K562 (cell line): ENCODE measurements at regions not wholly inside any gene's neighbourhood (a gene's known extent, or its start where the extent isn't known, plus 50 kb on each side); places are given as distances from the start of the nearest gene placed in this dataset.

Source experiments
- ATAC-seq: fragments of 200-7000 bp; cut with Tn5 transposase; 3 replicates; pipeline ENCODE4 v1.9.1; 2020; ENCODE audit warnings: moderate library complexity
- BruUV-seq: library from RNA; stranded (reverse); fragments of 400-500 nt; replicated peaks from 2 replicates; lab custom pipeline; 2021; lab: Mats Ljungman, UMichigan
- CTCF ChIA-PET: fragments of 300-600 bp; formaldehyde crosslinking; extraction: SDS; loops from one replicate; lab custom pipeline; 2021; ENCODE audit warnings: low intra/inter-chr PET ratio; lab: Yijun Ruan, JAX
- POLR2A ChIA-PET: fragments of 300-600, 350-650 bp; sonication (Branson Sonifier 250); formaldehyde crosslinking; extraction: SDS; loops from one replicate; lab custom pipeline; 2021; ENCODE audit warnings: antibody characterized with exemption, inconsistent platforms; lab: Yijun Ruan, JAX
- DNase-seq, 4 experiments: peaks; one replicate each; pipeline versions ENCODE4 v3.0.0 to v3.0.0-alpha.2; 2011 to 2018; ENCODE audit warnings: low spot score in 3 of 4, mixed read lengths in 3 of 4; ENCODE audit errors: extremely low read depth in 1 of 4
- FAIRE-seq: peaks from 2 replicates; lab custom pipeline; 2011; peaks lifted over from hg19 to GRCh38; lab: Jason Lieb, UNC
- H2AFZ ChIP-seq: 2 replicates; pipeline ENCODE4 v1.6.0; 2011; ENCODE audit warnings: low read depth, low read length, control low read depth, inconsistent platforms
- H3K27ac ChIP-seq: fragments of 200-600 bp; 3 replicates; pipeline ENCODE4 v1.8.0; 2011; ENCODE audit warnings: low read depth, mild to moderate bottlenecking, control low read depth, inconsistent platforms, low read length, moderate library complexity, mixed read lengths; ENCODE audit errors: extremely low read depth
- H3K27me3 ChIP-seq, 2 experiments: fragments of 300-600 bp in 1 of 2; 2 replicates in 1 of 2; 3 replicates in 1 of 2; pipeline versions ENCODE4 v1.6.0 to v1.8.0; 2011; ENCODE audit warnings: inconsistent platforms in 2 of 2, low read length in 2 of 2, mild to moderate bottlenecking in 1 of 2, mixed read lengths in 1 of 2, moderate library complexity in 1 of 2; ENCODE audit not compliant: control insufficient read depth in 2 of 2, insufficient read depth in 2 of 2
- H3K36me3 ChIP-seq: fragments of 300-600 bp; 3 replicates; pipeline ENCODE4 v1.8.0; 2011; ENCODE audit warnings: mild to moderate bottlenecking, low read length, inconsistent platforms; ENCODE audit not compliant: control insufficient read depth, insufficient read depth
- H3K4me1 ChIP-seq, 2 experiments: fragments of 200-600 bp in 1 of 2; replicated peaks in 1 of 2; 2 replicates in 1 of 2; 3 replicates in 1 of 2; pipeline versions ENCODE4 v1.5.1 to v1.8.0; 2011; ENCODE audit warnings: inconsistent platforms in 2 of 2, low read length in 2 of 2, mild to moderate bottlenecking in 1 of 2, mixed read lengths in 1 of 2, moderate library complexity in 1 of 2; ENCODE audit not compliant: control insufficient read depth in 2 of 2, insufficient read depth in 2 of 2
- H3K4me2 ChIP-seq: 2 replicates; pipeline ENCODE4 v1.6.1; 2011; ENCODE audit warnings: low read length, control low read depth, inconsistent platforms, mixed read lengths; ENCODE audit not compliant: insufficient read depth
- H3K4me3 ChIP-seq: fragments of 200-600 bp; sonication (generic), shearing (Covaris generic); 2 replicates; pipeline ENCODE4 v1.5.1; 2016; ENCODE audit warnings: control low read depth, inconsistent platforms
- H3K79me2 ChIP-seq: fragments of 200-600 bp; 3 replicates; pipeline ENCODE4 v1.8.0; 2011; ENCODE audit warnings: low read length, inconsistent platforms; ENCODE audit not compliant: control insufficient read depth, insufficient read depth
- H3K9ac ChIP-seq, 2 experiments: 2 replicates each; pipeline versions ENCODE4 v1.6.0 to v1.6.1; 2011; ENCODE audit warnings: low read depth in 2 of 2, low read length in 2 of 2, control low read depth in 1 of 2, inconsistent platforms in 1 of 2, mild to moderate bottlenecking in 1 of 2, mixed read lengths in 1 of 2; ENCODE audit not compliant: insufficient read depth in 1 of 2
- H3K9me1 ChIP-seq: one replicate; pipeline ENCODE4 v1.6.0; 2011; ENCODE audit warnings: inconsistent platforms, mild to moderate bottlenecking, low read length, moderate library complexity; ENCODE audit not compliant: control insufficient read depth, insufficient read depth
- H3K9me3 ChIP-seq: replicated peaks from 2 replicates; pipeline ENCODE4 v1.5.1; 2011; ENCODE audit warnings: low read depth, low read length, inconsistent platforms; ENCODE audit not compliant: control insufficient read depth, insufficient read depth
- H4K20me1 ChIP-seq: replicated peaks from 2 replicates; pipeline ENCODE4 v1.6.1; 2011; ENCODE audit warnings: low read length, inconsistent platforms, mixed read lengths; ENCODE audit not compliant: control insufficient read depth, insufficient read depth
- CCAR2 ChIP-seq: fragments of 200-400 bp; formaldehyde crosslinking; IDR thresholded peaks from 2 replicates; pipeline ENCODE4 v1.6.1; 2017; ENCODE audit warnings: mild to moderate bottlenecking, low read depth, low read length
- HNRNPK ChIP-seq: fragments of 200-400 bp; formaldehyde crosslinking; IDR thresholded peaks from one replicate; pipeline ENCODE4 v1.6.1; 2018; ENCODE audit warnings: mild to moderate bottlenecking, low read depth, low read length; ENCODE audit not compliant: poor library complexity, severe bottlenecking
- JUND ChIP-seq, 2 experiments: IDR thresholded peaks; 2 replicates in 1 of 2; 3 replicates in 1 of 2; pipeline ENCODE4 v1.6.1; 2011; ENCODE audit warnings: borderline replicate concordance in 2 of 2, low read depth in 2 of 2, low read length in 2 of 2, improper control_type of control experiment in 1 of 2, missing biosample characterization in 1 of 2, missing genetic modification characterization in 1 of 2, missing genetic modification reagents in 1 of 2
- MEF2D ChIP-seq: conservative IDR thresholded peaks from 2 replicates; pipeline ENCODE4 v1.6.1; 2016; ENCODE audit warnings: low read depth, missing genetic modification characterization, missing compliant biosample characterization
- SIN3B ChIP-seq: fragments of 450-650 bp; IDR thresholded peaks from 2 replicates; pipeline ENCODE4 v1.6.1; 2017; ENCODE audit warnings: low read depth, mild to moderate bottlenecking, moderate library complexity
- TAF9B ChIP-seq: fragments of 450-650 bp; IDR thresholded peaks from 2 replicates; pipeline ENCODE4 v1.6.1; 2018; ENCODE audit warnings: mild to moderate bottlenecking; ENCODE audit not compliant: partially characterized antibody
- TOE1 ChIP-seq, 2 experiments: fragments of 450-650 bp in 1 of 2; sonication (generic) in 1 of 2; formaldehyde crosslinking in 1 of 2; IDR thresholded peaks; 2 replicates each; pipeline versions ENCODE4 v1.7.1 to v1.8.0; 2016 to 2022; ENCODE audit warnings: borderline replicate concordance in 2 of 2, mild to moderate bottlenecking in 2 of 2, antibody characterized with exemption in 1 of 2, inconsistent platforms in 1 of 2, low read depth in 1 of 2, missing genetic modification reagents in 1 of 2, moderate library complexity in 1 of 2
- ZNF174 ChIP-seq: fragments of 250-450 bp; sonication (Bioruptor Pico); IDR thresholded peaks from 2 replicates; pipeline ENCODE4 v1.4.0; 2020; ENCODE audit warnings: mild to moderate bottlenecking
- ZNF311 ChIP-seq: fragments of 250-450 bp; sonication (Bioruptor Pico); IDR thresholded peaks from 2 replicates; pipeline ENCODE4 v1.4.0; 2020; ENCODE audit warnings: mild to moderate bottlenecking, moderate library complexity
- ZNF778 ChIP-seq: fragments of 450-650 bp; formaldehyde crosslinking; IDR thresholded peaks from 2 replicates; pipeline ENCODE4 v1.4.0; 2020; ENCODE audit warnings: mild to moderate bottlenecking, moderate library complexity
- WGBS: fragments of 100-300 bp; shearing (Covaris generic); methylation state at CpG from one replicate; pipeline ENCODE4 v1.1.6; 2016; ENCODE audit warnings: low coverage, mixed read lengths; ENCODE audit not compliant: insufficient coverage; ENCODE audit errors: missing lambda C conversion rate; 5-methylcytosine and 5-hydroxymethylcytosine counted together
- in situ Hi-C: fragments of 300-500 bp; cut with MboI; formaldehyde crosslinking; loops from 4 replicates; pipeline ENCODE4 v1.15.0; 2018; ENCODE audit warnings: inconsistent platforms, mixed read lengths
- intact Hi-C: fragments of 100-400 bp; cut with micrococcal nuclease; formaldehyde crosslinking; loops from 2 replicates; pipeline ENCODE4 v1.14.2; 2022
- TF ChIP-seq, protein P1 (sequence below): fragments of 450-650 bp; formaldehyde crosslinking; IDR thresholded peaks from 2 replicates; pipeline ENCODE4 v1.4.0; 2020; ENCODE audit warnings: mild to moderate bottlenecking, mixed read lengths

DNA sequence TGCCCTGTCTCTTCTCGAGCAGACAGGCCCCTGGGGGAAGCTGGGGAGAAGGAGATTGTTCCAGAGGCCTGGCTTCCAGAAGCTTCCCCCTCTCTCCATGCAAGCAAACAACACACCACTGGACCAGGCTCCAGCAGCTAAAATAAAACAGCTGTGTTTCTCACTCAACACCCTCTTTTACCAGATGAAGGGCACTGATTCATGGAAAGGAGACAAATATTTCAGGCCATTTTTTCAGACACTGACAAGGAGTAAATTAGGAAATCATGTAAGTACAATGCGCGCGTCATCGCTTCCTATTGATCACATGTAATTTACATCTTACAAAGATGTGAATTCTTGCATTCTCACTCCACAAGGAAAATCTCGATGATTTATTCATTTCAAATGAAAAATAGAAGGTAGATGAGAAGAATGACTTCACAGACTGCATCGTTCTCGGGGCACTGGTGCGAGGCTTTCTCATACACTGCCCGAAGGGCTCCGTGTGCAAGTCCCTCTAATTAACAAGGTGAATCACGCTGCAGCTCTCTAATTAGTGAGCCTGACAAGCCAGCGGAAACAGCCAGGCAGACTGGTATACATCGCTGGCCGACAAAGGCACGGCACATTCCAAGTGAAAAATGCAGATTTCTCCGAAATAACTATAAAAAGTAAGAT is 153.6 kb downstream of the KCTD15 start:
- Histone ChIP-seq H3K27ac (no peak overlapping the region), H3K9me3 (no peaks in the 10 kb centered on the region), H4K20me1 (no peaks in the 10 kb centered on the region), H3K4me3 (no peak overlapping the region), H3K79me2 (no peaks in the 10 kb centered on the region), H3K9me1 (no peaks in the 10 kb centered on the region), H3K36me3 (no peaks in the 10 kb centered on the region), H3K4me1 (no peaks in the 10 kb centered on the region), H3K27me3 (peaks cover 0 to 9% of the 10 kb centered on the region in 2 experiments; a peak in 1 of 5 replicates), H2AFZ (no peak overlapping the region), H3K9ac (no peak overlapping the region), H3K4me2 (no peak overlapping the region)
- ATAC-seq: no peak
- BruUV-seq: no TSS peak
- WGBS: 21% methylated on average over 17 of the region's 17 CpGs
- in situ Hi-C loops: no loop called here
- no peak for FAIRE-seq
- intact Hi-C loops: no loop called here
- DNase-seq: no peak
- CTCF ChIA-PET: no interaction called here
- POLR2A ChIA-PET: interaction anchor here (0.7 kb wide), 1 partner anchor 16 kb away, joined by 3 read pairs; no protein-coding TSS in a partner anchor
- TF ChIP-seq ZNF174 (CRISPR knock-in tag) (no peak), TOE1 (IDR thresholded peaks at IDR 0.05; ENCODE audit: borderline replicate concordance) (no peak), TOE1 (CRISPR knock-in tag; IDR thresholded peaks at IDR 0.05; ENCODE audit: borderline replicate concordance, low read depth) (no peak), CCAR2 (no peak), MEF2D (tag) (no peak), SIN3B (no peak), HNRNPK (no peak), TAF9B (no peak), ZNF778 (CRISPR knock-in tag) (no peak), ZNF311 (CRISPR knock-in tag) (no peak), JUND (IDR thresholded peaks at IDR 0.05; ENCODE audit: borderline replicate concordance, low read depth, low read length) (no peak), JUND (tag; IDR thresholded peaks at IDR 0.05; ENCODE audit: borderline replicate concordance, low read depth, low read length) (no peak)
- TF ChIP-seq, protein P1, sequence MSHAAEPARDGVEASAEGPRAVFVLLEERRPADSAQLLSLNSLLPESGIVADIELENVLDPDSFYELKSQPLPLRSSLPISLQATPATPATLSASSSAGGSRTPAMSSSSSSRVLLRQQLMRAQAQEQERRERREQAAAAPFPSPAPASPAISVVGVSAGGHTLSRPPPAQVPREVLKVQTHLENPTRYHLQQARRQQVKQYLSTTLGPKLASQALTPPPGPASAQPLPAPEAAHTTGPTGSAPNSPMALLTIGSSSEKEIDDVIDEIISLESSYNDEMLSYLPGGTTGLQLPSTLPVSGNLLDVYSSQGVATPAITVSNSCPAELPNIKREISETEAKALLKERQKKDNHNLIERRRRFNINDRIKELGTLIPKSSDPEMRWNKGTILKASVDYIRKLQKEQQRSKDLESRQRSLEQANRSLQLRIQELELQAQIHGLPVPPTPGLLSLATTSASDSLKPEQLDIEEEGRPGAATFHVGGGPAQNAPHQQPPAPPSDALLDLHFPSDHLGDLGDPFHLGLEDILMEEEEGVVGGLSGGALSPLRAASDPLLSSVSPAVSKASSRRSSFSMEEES (CRISPR knock-in tag): no peak
